ENCODE measurements at regions not wholly inside any gene's neighbourhood (a gene's known extent, or its start where the extent isn't known, plus 50 kb on each side); places are given as distances from the start of the nearest gene placed in this dataset.

- DNase-seq (ENCODE audit: low read depth) (no peak), FAIRE-seq (no peak)
- no peak for TF ChIP-seq CTCF (IDR thresholded peaks at IDR 0.05; ENCODE audit: insufficient read depth, low read depth, low read length)
- Histone ChIP-seq H3K4me3 (ENCODE audit: insufficient read depth, low read depth, low read length) (no peak overlapping the region), H3K9me3 (ENCODE audit: insufficient read depth, low read depth, low read length) (no peaks in the 10 kb centered on the region), H2AFZ (ENCODE audit: low read depth, low read length) (no peak overlapping the region), H3K4me2 (ENCODE audit: low read length) (no peak overlapping the region), H4K20me1 (ENCODE audit: insufficient read depth, low read length) (no peaks in the 10 kb centered on the region), H3K27ac (ENCODE audit: low read depth, low read length) (no peak overlapping the region), H3K79me2 (ENCODE audit: insufficient read depth, low read length) (no peaks in the 10 kb centered on the region), H3K36me3 (ENCODE audit: insufficient read depth, low read length) (no peaks in the 10 kb centered on the region), H3K9ac (ENCODE audit: low read length) (no peak overlapping the region), H3K27me3 (ENCODE audit: insufficient read depth, low read length) (no peaks in the 10 kb centered on the region), H3K4me1 (ENCODE audit: insufficient read depth, low read length) (no peaks in the 10 kb centered on the region)
- Mint-ChIP-seq H3K9me3 (ENCODE audit: unreplicated experiment) (peaks cover 3% of the 10 kb centered on the region), H3K36me3 (ENCODE audit: low read depth, unreplicated experiment) (no peaks in the 10 kb centered on the region), H3K4me3 (ENCODE audit: unreplicated experiment) (no peak overlapping the region), H3K4me1 (ENCODE audit: low read depth, unreplicated experiment) (no peaks in the 10 kb centered on the region), H3K27ac (ENCODE audit: unreplicated experiment) (no peak overlapping the region), H3K27me3 (ENCODE audit: low read depth, unreplicated experiment) (peaks cover 9% of the 10 kb centered on the region)
Observed at GRCh38 chr7:156579566-156579965, 61.0 kb upstream of the RNF32 start.

GRCh38 chr7:156578978-156579430, 61.6 kb upstream of the RNF32 start:
- Histone ChIP-seq H2AFZ (ENCODE audit: low read depth, low read length) (no peak overlapping the region), H3K4me2 (ENCODE audit: low read length) (no peak overlapping the region), H4K20me1 (ENCODE audit: insufficient read depth, low read length) (no peaks in the 10 kb centered on the region), H3K4me1 (ENCODE audit: insufficient read depth, low read length) (no peaks in the 10 kb centered on the region), H3K4me3 (ENCODE audit: insufficient read depth, low read depth, low read length) (no peak overlapping the region), H3K79me2 (ENCODE audit: insufficient read depth, low read length) (no peaks in the 10 kb centered on the region), H3K27ac (ENCODE audit: low read depth, low read length) (no peak overlapping the region), H3K36me3 (ENCODE audit: insufficient read depth, low read length) (no peaks in the 10 kb centered on the region), H3K9me3 (ENCODE audit: insufficient read depth, low read depth, low read length) (no peaks in the 10 kb centered on the region), H3K9ac (ENCODE audit: low read length) (no peak overlapping the region), H3K27me3 (ENCODE audit: insufficient read depth, low read length) (no peaks in the 10 kb centered on the region)
- no peak for TF ChIP-seq CTCF (IDR thresholded peaks at IDR 0.05; ENCODE audit: insufficient read depth, low read depth, low read length)
- TF ChIP-seq EZH2 (IDR thresholded peaks at IDR 0.05; ENCODE audit: insufficient read depth, low read length), result no peak
- no peak overlapping the region for H3K4me3 Mint-ChIP-seq (ENCODE audit: unreplicated experiment)
- DNase-seq (ENCODE audit: low read depth), result no peak
- FAIRE-seq, result no peak
- H3K9me3 Mint-ChIP-seq (ENCODE audit: unreplicated experiment), result peaks cover 3% of the 10 kb centered on the region
- no peaks in the 10 kb centered on the region for H3K36me3 Mint-ChIP-seq (ENCODE audit: low read depth, unreplicated experiment)
- peaks cover 9% of the 10 kb centered on the region for H3K27me3 Mint-ChIP-seq (ENCODE audit: low read depth, unreplicated experiment)
- H3K4me1 Mint-ChIP-seq (ENCODE audit: low read depth, unreplicated experiment), result no peaks in the 10 kb centered on the region
- no peak overlapping the region for H3K27ac Mint-ChIP-seq (ENCODE audit: unreplicated experiment)

- H3K27ac Mint-ChIP-seq (ENCODE audit: unreplicated experiment), result no peak overlapping the region
- DNase-seq (ENCODE audit: low read depth), result no peak
- no peak for TF ChIP-seq CTCF (IDR thresholded peaks at IDR 0.05; ENCODE audit: insufficient read depth, low read depth, low read length)
- TF ChIP-seq EZH2 (IDR thresholded peaks at IDR 0.05; ENCODE audit: insufficient read depth, low read length), result no peak
Observed at GRCh38 chr7:156578578-156578940, 62.0 kb upstream of the RNF32 start.

More at GRCh38 chr7:156578578-156578940, 62.0 kb upstream of the RNF32 start:
- Histone ChIP-seq H3K27ac (ENCODE audit: low read depth, low read length) (no peak overlapping the region), H3K27me3 (ENCODE audit: insufficient read depth, low read length) (no peaks in the 10 kb centered on the region), H3K9ac (ENCODE audit: low read length) (no peak overlapping the region), H3K79me2 (ENCODE audit: insufficient read depth, low read length) (no peaks in the 10 kb centered on the region), H3K4me1 (ENCODE audit: insufficient read depth, low read length) (no peaks in the 10 kb centered on the region), H3K9me3 (ENCODE audit: insufficient read depth, low read depth, low read length) (no peaks in the 10 kb centered on the region), H4K20me1 (ENCODE audit: insufficient read depth, low read length) (no peaks in the 10 kb centered on the region), H2AFZ (ENCODE audit: low read depth, low read length) (no peak overlapping the region), H3K36me3 (ENCODE audit: insufficient read depth, low read length) (no peaks in the 10 kb centered on the region), H3K4me3 (ENCODE audit: insufficient read depth, low read depth, low read length) (no peak overlapping the region), H3K4me2 (ENCODE audit: low read length) (no peak overlapping the region)
- Mint-ChIP-seq H3K4me1 (ENCODE audit: low read depth, unreplicated experiment) (no peaks in the 10 kb centered on the region), H3K36me3 (ENCODE audit: low read depth, unreplicated experiment) (no peaks in the 10 kb centered on the region), H3K9me3 (ENCODE audit: unreplicated experiment) (peaks cover 3% of the 10 kb centered on the region), H3K4me3 (ENCODE audit: unreplicated experiment) (no peak overlapping the region), H3K27me3 (ENCODE audit: low read depth, unreplicated experiment) (peaks cover 9% of the 10 kb centered on the region)
- FAIRE-seq, result no peak
